ENCODE measurements at regions not wholly inside any gene's neighbourhood (a gene's known extent, or its start where the extent isn't known, plus 50 kb on each side); places are given as distances from the start of the nearest gene placed in this dataset.

- WGBS, 4 donors: 49 to 55% (median 54%) methylated on average over 2 of the region's 2 CpGs
- no peak overlapping the region for H3K4me3 ChIP-seq
- ATAC-seq (no peak), DNase-seq (no peak)
- H3K27ac ChIP-seq: no peak overlapping the region
- TF ChIP-seq POLR2A (IDR thresholded peaks at IDR 0.05): no peak
- TF ChIP-seq CTCF (IDR thresholded peaks at IDR 0.05): no peak
- H3K4me1 ChIP-seq: no peaks in the 10 kb centered on the region
- H3K36me3 ChIP-seq: no peaks in the 10 kb centered on the region
- intact Hi-C loops (cut with DNase I): no loop called here
- H3K27me3 ChIP-seq: no peaks in the 10 kb centered on the region
- H3K9me3 ChIP-seq: no peaks in the 10 kb centered on the region
These were observed 222.1 kb upstream of the CFAP20DC start for GRCh38 chr3:59271971-59272370.

GRCh38 chr3:59270921-59271320, 221.1 kb upstream of the CFAP20DC start:
- no peaks in the 10 kb centered on the region for H3K27me3 ChIP-seq
- no peak for TF ChIP-seq CTCF (IDR thresholded peaks at IDR 0.05)
- no peak for TF ChIP-seq POLR2A (IDR thresholded peaks at IDR 0.05)
- ATAC-seq: no peak

DNA sequence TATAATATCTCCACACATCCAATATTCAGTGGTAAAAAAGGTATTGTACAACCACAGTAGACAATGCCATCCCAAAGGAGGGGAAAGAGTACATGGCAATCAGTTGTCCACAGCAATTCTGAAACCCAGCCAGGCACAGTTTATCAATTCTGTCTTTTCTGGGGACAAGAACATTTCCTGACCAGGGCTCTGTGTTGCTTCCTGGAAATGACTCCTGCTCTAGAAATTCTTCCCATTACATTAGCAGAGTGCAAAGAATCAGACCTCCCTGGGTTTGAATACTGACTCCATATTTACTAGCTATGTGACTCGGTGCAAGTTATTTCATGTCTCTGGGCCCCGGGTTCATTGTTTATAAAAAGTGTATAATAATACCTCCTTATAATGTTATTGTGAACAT, 220.4 kb upstream of the CFAP20DC start:
- 78 to 84% (median 82%) methylated on average over 2 of the region's 2 CpGs for WGBS, 4 donors
- no peak for TF ChIP-seq POLR2A (IDR thresholded peaks at IDR 0.05)
- TF ChIP-seq CTCF (IDR thresholded peaks at IDR 0.05): no peak
- intact Hi-C loops (cut with DNase I): no loop called here
- Histone ChIP-seq H3K4me3 (no peak overlapping the region), H3K4me1 (no peaks in the 10 kb centered on the region), H3K27ac (no peak overlapping the region), H3K36me3 (no peaks in the 10 kb centered on the region), H3K9me3 (no peaks in the 10 kb centered on the region), H3K27me3 (no peaks in the 10 kb centered on the region)
- ATAC-seq (no peak), DNase-seq (no peak)

More at GRCh38 chr3:59270921-59271320, 221.1 kb upstream of the CFAP20DC start:
- Histone ChIP-seq H3K27ac (no peak overlapping the region), H3K9me3 (no peaks in the 10 kb centered on the region), H3K4me1 (no peaks in the 10 kb centered on the region), H3K36me3 (no peaks in the 10 kb centered on the region), H3K4me3 (no peak overlapping the region)
- intact Hi-C loops (cut with DNase I): no loop called here
- DNase-seq: no peak
- 94 to 98% (median 95%) methylated on average over 4 of the region's 4 CpGs for WGBS, 4 donors

DNA sequence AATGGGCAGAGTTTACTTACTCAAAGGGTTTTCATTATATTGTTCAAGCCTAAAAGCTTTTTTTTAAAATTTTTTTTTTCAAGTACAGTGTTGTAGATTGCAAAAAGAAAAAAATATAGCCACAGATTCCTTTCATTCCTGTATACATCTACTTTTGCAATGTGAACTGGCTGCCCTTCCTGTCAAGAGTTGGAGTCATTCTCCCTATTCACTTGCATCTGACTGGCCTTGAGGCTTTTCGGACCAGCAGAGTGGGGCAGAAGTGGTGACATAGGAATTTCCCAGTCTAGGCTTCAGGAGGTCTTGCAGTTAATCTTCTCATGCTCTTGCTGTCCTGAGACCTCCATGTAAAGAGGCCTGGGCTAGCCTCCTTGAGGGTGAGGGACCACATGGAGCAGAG, 218.3 kb upstream of the CFAP20DC start:
- H3K4me1 ChIP-seq: no peaks in the 10 kb centered on the region
- H3K27me3 ChIP-seq: no peaks in the 10 kb centered on the region
- H3K36me3 ChIP-seq: no peaks in the 10 kb centered on the region
- H3K9me3 ChIP-seq: no peaks in the 10 kb centered on the region
- TF ChIP-seq POLR2A (IDR thresholded peaks at IDR 0.05) (no peak), CTCF (IDR thresholded peaks at IDR 0.05) (no peak)
- no peak overlapping the region for H3K27ac ChIP-seq
- WGBS, 4 donors: 69 to 78% (median 77%) methylated on average over 1 of the region's 1 CpG
- intact Hi-C loops (cut with DNase I): no loop called here
- ATAC-seq: no peak
- no peak for DNase-seq
- H3K4me3 ChIP-seq: no peak overlapping the region

Data from heart left ventricle (tissue), 16 donors.